Nephron progenitor cell (in vitro differentiated cells): ENCODE measurements at regions not wholly inside any gene's neighbourhood (a gene's known extent, or its start where the extent isn't known, plus 50 kb on each side); places are given as distances from the start of the nearest gene placed in this dataset.

Experiments
- DNase-seq: peaks from one replicate; pipeline ENCODE4 v3.0.0; 2021
- H3K27ac Mint-ChIP-seq: 2 replicates; pipeline ENCODE4 v1.8.0; 2021; ENCODE audit warnings: mild to moderate bottlenecking, moderate library complexity, mixed read lengths
- H3K27me3 Mint-ChIP-seq: 2 replicates; pipeline ENCODE4 v1.8.0; 2021; ENCODE audit warnings: mild to moderate bottlenecking, low read depth, mixed read lengths; ENCODE audit not compliant: poor library complexity
- H3K36me3 Mint-ChIP-seq: 2 replicates; pipeline ENCODE4 v1.8.0; 2021; ENCODE audit warnings: low read depth, mixed read lengths
- H3K4me1 Mint-ChIP-seq: 2 replicates; pipeline ENCODE4 v1.8.0; 2021; ENCODE audit warnings: mixed read lengths
- H3K4me3 Mint-ChIP-seq: 2 replicates; pipeline ENCODE4 v1.8.0; 2021; ENCODE audit warnings: mild to moderate bottlenecking, moderate library complexity, mixed read lengths
- H3K9me3 Mint-ChIP-seq: 2 replicates; pipeline ENCODE4 v1.8.0; 2021; ENCODE audit warnings: mild to moderate bottlenecking, moderate library complexity, mixed read lengths
- CTCF ChIP-seq: fragments of 200-600 bp; sonication (generic); IDR thresholded peaks from 2 replicates; pipeline ENCODE4 v1.5.0; 2021; ENCODE audit warnings: antibody characterized with exemption

GRCh38 chr15:31457631-31458526, 131.2 kb downstream of the KLF13 start:
- TF ChIP-seq CTCF: no peak
- peaks cover 6% of the 10 kb centered on the region for H3K36me3 Mint-ChIP-seq
- H3K4me3 Mint-ChIP-seq: no peak overlapping the region
- H3K27ac Mint-ChIP-seq: no peak overlapping the region
- peaks cover 12% of the 10 kb centered on the region for H3K4me1 Mint-ChIP-seq
- peaks cover 11% of the 10 kb centered on the region for H3K27me3 Mint-ChIP-seq
- peaks cover 24% of the 10 kb centered on the region for H3K9me3 Mint-ChIP-seq
- no peak for DNase-seq

- no peak overlapping the region for H3K27ac Mint-ChIP-seq
- H3K4me1 Mint-ChIP-seq: peaks cover 5% of the 10 kb centered on the region
- H3K27me3 Mint-ChIP-seq: peaks cover 11% of the 10 kb centered on the region
- H3K4me3 Mint-ChIP-seq: no peak overlapping the region
- peaks cover 15% of the 10 kb centered on the region for H3K9me3 Mint-ChIP-seq
- no peak for DNase-seq
- TF ChIP-seq CTCF: no peak
- peaks cover 6% of the 10 kb centered on the region for H3K36me3 Mint-ChIP-seq
Observed at GRCh38 chr15:31458596-31459399, 132.2 kb downstream of the KLF13 start.

- H3K4me1 Mint-ChIP-seq: peaks cover 10% of the 10 kb centered on the region
- H3K9me3 Mint-ChIP-seq: peaks cover 14% of the 10 kb centered on the region
- no peak overlapping the region for H3K27ac Mint-ChIP-seq
- H3K36me3 Mint-ChIP-seq: peaks cover 6% of the 10 kb centered on the region
- peaks cover 12% of the 10 kb centered on the region for H3K27me3 Mint-ChIP-seq
- no peak for TF ChIP-seq CTCF
- no peak for DNase-seq
- no peak overlapping the region for H3K4me3 Mint-ChIP-seq
Observed at GRCh38 chr15:31459400-31459748, 132.7 kb downstream of the KLF13 start.

GRCh38 chr15:31461375-31461774, 134.7 kb downstream of the KLF13 start:
- Mint-ChIP-seq H3K36me3 (no peaks in the 10 kb centered on the region), H3K4me1 (peaks cover 12% of the 10 kb centered on the region), H3K4me3 (no peak overlapping the region), H3K27me3 (peaks cover 24% of the 10 kb centered on the region), H3K9me3 (no peaks in the 10 kb centered on the region), H3K27ac (no peak overlapping the region)
- DNase-seq: no peak
- no peak for TF ChIP-seq CTCF

- Mint-ChIP-seq H3K36me3 (no peaks in the 10 kb centered on the region), H3K9me3 (no peaks in the 10 kb centered on the region), H3K4me3 (no peak overlapping the region), H3K4me1 (peaks cover 12% of the 10 kb centered on the region), H3K27ac (no peak overlapping the region), H3K27me3 (peaks cover 24% of the 10 kb centered on the region)
- DNase-seq: no peak
- no peak for TF ChIP-seq CTCF
Observed at GRCh38 chr15:31461911-31462480, 135.4 kb downstream of the KLF13 start.
